NCI-H2227 treated with DMSO at 0.1 percent for 48 hours (cell line): ENCODE measurements at regions not wholly inside any gene's neighbourhood (a gene's known extent, or its start where the extent isn't known, plus 50 kb on each side); places are given as distances from the start of the nearest gene placed in this dataset.
A peak's percentile ranks its signal among the peaks of the same experiment; 100 is the strongest.
"Not testable (repeated sequence)": the region's sequence is repeated elsewhere in the genome, so short reads cannot be mapped to it uniquely, and the experiment has no call there.

Source experiments
- DNase-seq: peaks from one replicate; lab custom pipeline; 2025; lab: John Stamatoyannopoulos, UW

GRCh38 chrX:115357326-115358120 lies 68.0 kb downstream of the LUZP4 start:
- DNase-seq: no peak

- DNase-seq: not testable (repeated sequence)
Measured at GRCh38 chrX:115359508-115359907, 70.0 kb downstream of the LUZP4 start.

GRCh38 chrX:115360220-115360781 lies 70.8 kb downstream of the LUZP4 start:
- no peak for DNase-seq

DNA sequence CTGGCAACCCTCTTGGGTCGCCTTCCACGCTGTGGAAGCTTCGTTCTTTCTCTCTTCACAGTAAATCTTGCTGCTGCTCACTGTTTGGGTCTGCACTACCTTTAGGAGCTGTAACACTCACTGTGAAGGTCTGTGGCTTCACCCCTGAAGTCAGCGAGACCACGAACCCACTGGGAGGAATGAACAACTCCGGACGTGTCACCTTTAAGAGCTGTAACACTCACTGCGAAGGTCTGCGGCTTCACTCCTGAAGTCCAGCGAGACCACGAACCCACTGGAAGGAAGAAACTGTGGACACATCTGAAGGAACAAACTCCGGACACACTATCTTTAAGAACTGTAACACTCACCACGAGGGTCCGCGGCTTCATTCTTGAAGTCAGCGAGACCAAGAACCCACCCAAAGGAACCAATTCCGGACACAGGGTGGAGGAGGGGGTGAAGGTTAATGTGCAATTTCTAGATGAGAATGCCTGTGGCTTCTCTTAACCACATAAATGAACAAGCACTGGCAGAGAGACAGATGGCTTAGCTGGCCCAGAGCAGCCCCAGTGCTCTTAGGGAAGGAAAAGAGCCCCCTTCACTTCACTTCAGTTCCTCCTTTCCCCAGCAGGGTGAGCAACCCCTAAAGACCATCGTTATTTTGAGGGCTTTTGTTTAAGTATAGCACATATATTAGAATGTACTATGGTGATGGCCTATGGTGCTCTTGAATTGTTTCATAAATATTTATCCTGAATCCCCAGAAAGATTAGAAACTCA lies 73.0 kb downstream of the LUZP4 start:
- no peak for DNase-seq

- DNase-seq: peak; percentile 61
Measured at GRCh38 chrX:115363372-115363771, 73.9 kb downstream of the LUZP4 start.

DNA sequence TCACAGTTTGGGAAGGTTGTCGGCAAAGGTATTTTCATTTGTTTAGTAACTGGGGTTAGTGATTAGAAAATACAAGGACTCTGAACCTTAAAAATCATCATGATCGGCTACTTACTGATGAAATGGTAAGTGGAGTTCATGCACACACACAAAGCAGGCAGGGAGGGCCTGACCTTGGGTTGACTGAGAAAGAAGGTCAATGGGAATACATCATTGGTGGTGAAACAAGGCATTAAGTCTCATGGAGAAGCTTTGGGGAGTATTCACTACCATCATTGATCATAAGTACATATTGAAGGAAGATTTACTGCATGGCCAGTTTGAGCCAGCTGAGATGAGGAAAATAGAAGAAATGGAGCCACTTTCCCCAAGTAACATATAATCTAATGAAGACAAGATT lies 74.4 kb downstream of the LUZP4 start:
- DNase-seq: peak; percentile 32

- no peak for DNase-seq
Measured at GRCh38 chrX:115364670-115365069, 75.2 kb downstream of the LUZP4 start.

DNA sequence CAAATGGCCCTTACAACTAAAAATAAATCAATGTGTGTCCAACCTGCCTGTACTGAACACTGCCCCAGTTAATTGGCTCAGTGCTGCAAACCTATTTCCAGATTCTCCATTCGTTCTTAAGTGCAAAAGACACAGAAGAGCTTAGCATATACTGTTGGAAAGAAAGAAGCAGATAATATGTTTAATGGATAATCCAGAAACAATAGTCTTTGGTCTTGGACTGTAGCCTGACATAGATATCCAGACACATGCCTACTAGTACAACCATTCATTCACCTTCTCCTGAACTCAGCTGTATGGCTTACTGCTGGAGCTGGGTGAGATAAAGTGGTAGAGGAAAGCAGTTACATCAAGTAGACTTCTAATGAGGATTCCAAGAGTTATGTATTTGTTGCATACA lies 77.0 kb downstream of the LUZP4 start:
- no peak for DNase-seq

GRCh38 chrX:115367455-115367854 lies 77.9 kb downstream of the LUZP4 start:
- DNase-seq: no peak

DNA sequence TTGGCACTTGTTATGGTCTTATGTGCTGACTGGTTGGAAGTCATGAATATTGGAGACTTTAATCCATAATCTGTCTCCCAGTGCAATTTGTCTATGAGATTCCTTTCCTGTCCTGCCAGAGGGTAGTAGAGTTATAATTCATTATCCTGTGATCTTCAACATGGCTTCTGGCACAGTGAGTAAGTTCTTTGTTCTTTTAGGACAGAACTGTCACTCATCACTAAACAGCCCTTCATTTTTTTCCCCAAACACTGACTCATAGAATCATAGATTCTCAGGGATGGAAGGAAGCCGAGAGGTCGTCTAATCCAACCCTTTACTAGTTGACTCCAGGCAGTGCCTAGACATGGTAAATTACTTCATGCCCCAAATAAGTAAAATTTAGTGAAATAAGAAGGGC lies 78.4 kb downstream of the LUZP4 start:
- no peak for DNase-seq

DNA sequence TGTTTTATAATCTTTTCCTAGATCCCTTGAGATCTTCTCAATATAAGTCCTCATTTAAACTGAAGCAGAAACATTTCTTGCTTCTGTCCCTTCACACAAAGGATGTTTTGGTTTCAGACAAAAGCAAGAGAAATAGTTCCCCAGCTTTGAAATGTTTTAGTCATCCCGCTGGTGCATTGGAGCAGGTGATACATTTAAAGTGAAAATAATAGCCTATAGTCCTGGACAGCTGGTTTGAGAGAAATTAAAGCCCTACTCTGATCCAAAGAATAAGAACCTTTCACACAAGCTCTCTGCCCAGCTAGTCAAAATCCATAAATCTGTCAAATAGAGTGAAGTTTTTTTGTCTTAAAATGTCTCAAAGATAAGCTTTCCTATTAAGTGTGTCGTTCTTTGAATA lies 79.4 kb downstream of the LUZP4 start:
- DNase-seq: peak; percentile 15

GRCh38 chrX:115372152-115372551 lies 82.6 kb downstream of the LUZP4 start:
- no peak for DNase-seq

- no peak for DNase-seq
Measured at GRCh38 chrX:115373308-115373707, 83.8 kb downstream of the LUZP4 start.

DNA sequence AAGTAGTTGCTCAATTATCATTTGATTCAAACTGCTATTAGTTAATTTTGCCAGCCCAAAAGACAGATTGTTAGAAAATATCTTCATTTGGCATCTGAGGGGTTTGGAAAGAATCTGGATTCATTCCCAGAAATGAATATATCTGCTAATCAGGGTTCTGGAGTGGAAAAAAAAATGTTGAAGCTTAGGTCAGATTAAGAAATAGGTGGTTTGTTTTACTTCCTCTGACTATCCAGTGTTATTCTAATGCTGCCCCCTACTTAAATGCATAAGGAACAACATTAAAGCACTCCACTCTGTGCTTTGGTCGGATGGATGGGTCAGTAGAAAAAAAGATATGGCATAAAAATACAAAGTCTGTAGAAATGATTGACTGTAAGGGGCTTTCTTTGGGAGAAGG lies 89.0 kb downstream of the LUZP4 start:
- DNase-seq: no peak

DNA sequence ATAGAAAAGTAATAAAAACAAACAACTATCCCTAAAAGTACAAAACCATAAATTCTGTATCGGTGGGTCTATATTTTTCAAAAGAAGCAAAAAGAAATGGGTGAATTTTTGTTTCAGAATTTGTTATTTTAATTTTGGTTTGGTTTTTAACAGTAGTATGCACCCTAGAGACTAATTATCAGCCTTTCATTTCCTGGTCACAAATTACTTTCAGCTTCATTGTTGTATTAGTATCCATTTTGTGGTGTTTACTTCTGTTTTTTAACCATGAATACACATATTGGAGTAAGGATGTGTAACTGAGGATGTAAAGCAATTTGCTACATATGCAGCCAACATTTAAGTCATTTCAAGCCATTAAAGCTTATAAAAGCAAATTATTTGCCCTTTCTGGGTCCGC lies 97.8 kb downstream of the LUZP4 start:
- no peak for DNase-seq

DNA sequence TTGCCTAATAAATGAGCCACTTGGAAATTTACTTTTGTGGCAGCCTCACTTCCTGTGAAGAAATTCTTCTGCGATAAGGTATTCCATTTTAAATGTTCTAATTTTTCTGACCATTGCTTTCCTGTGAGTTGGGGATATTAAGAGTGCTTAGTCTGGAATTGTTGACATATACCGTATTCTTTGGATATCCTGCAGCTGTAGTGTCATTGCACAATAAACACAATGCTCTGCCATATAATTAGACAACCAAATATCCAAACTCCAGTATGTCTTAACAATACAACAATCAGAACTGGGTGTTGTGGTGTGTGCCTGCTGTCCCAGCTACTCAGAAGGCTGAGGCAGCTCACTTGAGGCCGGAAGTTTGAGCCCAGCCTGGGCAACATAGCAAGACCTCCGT lies 99.4 kb downstream of the LUZP4 start:
- no peak for DNase-seq

DNA sequence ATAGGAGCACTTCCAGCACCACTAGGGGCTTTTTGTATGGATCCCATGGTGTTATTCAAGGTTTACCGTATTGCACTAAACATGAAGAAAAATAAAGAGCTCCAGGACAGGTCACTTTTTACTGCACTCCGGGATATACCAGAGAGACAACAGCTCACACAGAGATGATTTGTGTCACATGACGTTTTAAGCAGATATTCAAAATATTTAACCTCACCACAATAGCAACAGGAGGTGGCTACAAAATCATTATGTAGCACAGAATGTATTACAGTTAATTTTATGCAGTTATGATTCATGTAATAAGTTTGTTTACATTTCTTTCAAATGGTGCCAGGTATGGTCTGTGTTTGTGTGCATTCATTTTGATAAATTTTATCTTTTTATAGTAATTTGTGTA lies 100.6 kb downstream of the LUZP4 start:
- no peak for DNase-seq

- no peak for DNase-seq
Measured at GRCh38 chrX:115392031-115392430, 102.5 kb downstream of the LUZP4 start.

- DNase-seq: no peak
Measured at GRCh38 chrX:115392871-115393270, 103.4 kb downstream of the LUZP4 start.

DNA sequence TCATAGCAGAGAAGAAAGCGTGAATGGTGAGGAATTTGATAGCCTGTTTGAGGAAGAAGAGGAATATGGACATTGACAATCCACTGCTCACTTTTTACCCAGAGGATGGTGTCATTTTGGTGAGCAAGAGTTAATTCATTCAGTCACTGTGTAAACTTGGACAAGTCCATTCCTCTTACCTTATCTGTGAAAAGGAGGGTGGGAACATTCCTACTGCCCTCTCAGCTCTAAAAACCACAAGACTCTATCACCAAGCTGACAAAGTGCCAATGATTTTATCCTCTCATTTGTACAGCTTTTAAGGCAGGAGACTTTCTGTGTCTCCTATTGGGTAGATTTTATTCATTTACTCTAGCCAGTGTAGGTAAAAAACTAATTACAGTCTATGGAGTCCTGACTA lies 103.8 kb downstream of the LUZP4 start:
- no peak for DNase-seq

DNA sequence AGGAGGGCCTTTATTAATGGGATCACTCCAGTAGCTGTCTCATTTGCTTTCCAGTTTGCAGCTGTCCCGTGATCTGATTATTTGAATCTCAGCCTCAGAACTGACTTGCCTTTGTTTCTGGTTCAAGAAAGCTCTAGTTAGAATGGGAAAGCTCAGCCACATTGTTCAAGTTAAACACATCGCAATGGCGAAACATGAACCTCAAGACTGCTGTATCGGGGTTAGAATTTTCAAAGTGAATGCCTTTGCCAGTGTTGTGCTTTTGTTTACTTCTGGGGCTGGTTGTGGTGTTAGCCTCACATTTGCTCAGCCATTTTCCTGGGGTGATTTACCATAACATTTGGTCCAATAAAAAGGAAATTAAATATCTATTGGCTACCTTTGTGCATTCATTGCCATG lies 105.3 kb downstream of the LUZP4 start:
- DNase-seq: not testable (repeated sequence)

DNA sequence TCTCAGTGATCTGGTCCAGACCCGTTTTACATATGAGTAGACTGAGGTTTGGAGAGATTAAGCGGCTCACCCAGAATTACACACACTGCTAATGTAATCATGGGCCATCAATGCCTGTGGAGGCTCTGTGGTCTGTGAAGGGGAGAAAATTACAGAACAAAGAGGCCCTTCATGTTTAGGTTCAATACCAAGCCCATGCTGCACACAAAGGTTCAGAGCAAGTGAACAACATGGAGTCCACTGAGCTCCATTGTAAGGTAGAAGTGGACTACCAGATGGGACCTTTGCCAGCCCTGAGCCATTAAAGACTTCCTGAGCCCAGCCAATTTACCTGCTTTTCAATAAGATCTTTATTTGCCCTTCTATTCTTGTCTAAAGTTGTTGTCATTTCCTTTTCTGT lies 109.8 kb downstream of the LUZP4 start:
- no peak for DNase-seq

GRCh38 chrX:115400960-115401359 lies 111.4 kb downstream of the LUZP4 start:
- DNase-seq: no peak
